ENCODE measurements at regions not wholly inside any gene's neighbourhood (a gene's known extent, or its start where the extent isn't known, plus 50 kb on each side); places are given as distances from the start of the nearest gene placed in this dataset.

- Histone ChIP-seq H3K36me3 (ENCODE audit: insufficient read depth, low read length) (no peaks in the 10 kb centered on the region), H3K27me3 (ENCODE audit: control insufficient read depth, insufficient read depth, low read length) (no peaks in the 10 kb centered on the region), H3K4me1 (ENCODE audit: control insufficient read depth, insufficient read depth, low read length) (no peaks in the 10 kb centered on the region), H3K4me2 (ENCODE audit: low read length) (no peak overlapping the region), H3K4me3 (ENCODE audit: low read length) (no peak overlapping the region), H3K9ac (ENCODE audit: low read depth, low read length) (no peak overlapping the region), H3K9me3 (replicated peaks; ENCODE audit: low read length) (no peaks in the 10 kb centered on the region)
Observed at GRCh38 chr17:12296209-12296625, 275.5 kb downstream of the MAP2K4 start.

- Histone ChIP-seq H3K9me3 (replicated peaks; ENCODE audit: low read length) (no peaks in the 10 kb centered on the region), H3K4me1 (ENCODE audit: control insufficient read depth, insufficient read depth, low read length) (no peaks in the 10 kb centered on the region), H3K4me3 (ENCODE audit: low read length) (no peak overlapping the region), H3K9ac (ENCODE audit: low read depth, low read length) (no peak overlapping the region), H3K27me3 (ENCODE audit: control insufficient read depth, insufficient read depth, low read length) (no peaks in the 10 kb centered on the region), H3K4me2 (ENCODE audit: low read length) (no peak overlapping the region), H3K36me3 (ENCODE audit: insufficient read depth, low read length) (no peaks in the 10 kb centered on the region)
Observed at GRCh38 chr17:12301551-12301950, 280.9 kb downstream of the MAP2K4 start.

- H3K4me3 ChIP-seq (ENCODE audit: low read length), result no peak overlapping the region
- no peaks in the 10 kb centered on the region for H3K9me3 ChIP-seq (replicated peaks; ENCODE audit: low read length)
- H3K4me2 ChIP-seq (ENCODE audit: low read length), result no peak overlapping the region
- no peaks in the 10 kb centered on the region for H3K27me3 ChIP-seq (ENCODE audit: control insufficient read depth, insufficient read depth, low read length)
- no peak overlapping the region for H3K9ac ChIP-seq (ENCODE audit: low read depth, low read length)
- no peaks in the 10 kb centered on the region for H3K36me3 ChIP-seq (ENCODE audit: insufficient read depth, low read length)
- no peaks in the 10 kb centered on the region for H3K4me1 ChIP-seq (ENCODE audit: control insufficient read depth, insufficient read depth, low read length)
Observed at GRCh38 chr17:12302711-12303110, 282.0 kb downstream of the MAP2K4 start.

GRCh38 chr17:12310811-12311210 is 290.1 kb downstream of the MAP2K4 start:
- Histone ChIP-seq H3K9me3 (replicated peaks; ENCODE audit: low read length) (no peaks in the 10 kb centered on the region), H3K4me2 (ENCODE audit: low read length) (no peak overlapping the region), H3K36me3 (ENCODE audit: insufficient read depth, low read length) (no peaks in the 10 kb centered on the region), H3K4me3 (ENCODE audit: low read length) (no peak overlapping the region), H3K27me3 (ENCODE audit: control insufficient read depth, insufficient read depth, low read length) (no peaks in the 10 kb centered on the region), H3K4me1 (ENCODE audit: control insufficient read depth, insufficient read depth, low read length) (no peaks in the 10 kb centered on the region), H3K9ac (ENCODE audit: low read depth, low read length) (no peak overlapping the region)

DNA sequence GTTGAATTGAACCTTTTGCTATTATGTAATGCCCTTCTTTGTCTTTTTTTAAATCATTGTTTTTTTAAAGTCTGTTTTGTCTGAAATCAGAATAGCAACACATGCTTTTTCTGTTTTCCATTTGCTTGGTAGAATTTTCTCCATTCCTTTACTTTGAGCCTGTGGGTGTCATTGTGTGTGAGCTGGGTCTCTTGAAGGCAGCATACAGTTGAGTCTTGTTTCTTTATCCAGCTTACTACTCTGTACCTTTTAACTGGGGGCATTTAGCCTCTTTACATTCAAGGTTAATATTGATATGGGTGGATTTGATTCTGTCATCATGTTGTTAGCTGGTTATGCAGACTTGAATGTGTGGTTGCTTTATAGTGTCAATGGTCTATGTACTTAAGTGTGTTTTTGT is 292.0 kb downstream of the MAP2K4 start:
- H3K4me1 ChIP-seq (ENCODE audit: control insufficient read depth, insufficient read depth, low read length), result no peaks in the 10 kb centered on the region
- H3K9ac ChIP-seq (ENCODE audit: low read depth, low read length), result no peak overlapping the region
- H3K4me2 ChIP-seq (ENCODE audit: low read length), result no peak overlapping the region
- no peak overlapping the region for H3K4me3 ChIP-seq (ENCODE audit: low read length)
- no peaks in the 10 kb centered on the region for H3K36me3 ChIP-seq (ENCODE audit: insufficient read depth, low read length)
- no peaks in the 10 kb centered on the region for H3K27me3 ChIP-seq (ENCODE audit: control insufficient read depth, insufficient read depth, low read length)
- H3K9me3 ChIP-seq (replicated peaks; ENCODE audit: low read length), result no peaks in the 10 kb centered on the region

GRCh38 chr17:12313786-12314185 is 293.1 kb downstream of the MAP2K4 start:
- Histone ChIP-seq H3K27me3 (ENCODE audit: control insufficient read depth, insufficient read depth, low read length) (no peaks in the 10 kb centered on the region), H3K4me1 (ENCODE audit: control insufficient read depth, insufficient read depth, low read length) (no peaks in the 10 kb centered on the region), H3K36me3 (ENCODE audit: insufficient read depth, low read length) (no peaks in the 10 kb centered on the region), H3K9me3 (replicated peaks; ENCODE audit: low read length) (no peaks in the 10 kb centered on the region), H3K4me2 (ENCODE audit: low read length) (no peak overlapping the region), H3K9ac (ENCODE audit: low read depth, low read length) (no peak overlapping the region), H3K4me3 (ENCODE audit: low read length) (no peak overlapping the region)

GRCh38 chr17:12316021-12316420 is 295.3 kb downstream of the MAP2K4 start:
- Histone ChIP-seq H3K9me3 (replicated peaks; ENCODE audit: low read length) (no peaks in the 10 kb centered on the region), H3K4me3 (ENCODE audit: low read length) (no peak overlapping the region), H3K4me2 (ENCODE audit: low read length) (no peak overlapping the region), H3K4me1 (ENCODE audit: control insufficient read depth, insufficient read depth, low read length) (no peaks in the 10 kb centered on the region), H3K9ac (ENCODE audit: low read depth, low read length) (no peak overlapping the region), H3K27me3 (ENCODE audit: control insufficient read depth, insufficient read depth, low read length) (no peaks in the 10 kb centered on the region), H3K36me3 (ENCODE audit: insufficient read depth, low read length) (no peaks in the 10 kb centered on the region)

DNA sequence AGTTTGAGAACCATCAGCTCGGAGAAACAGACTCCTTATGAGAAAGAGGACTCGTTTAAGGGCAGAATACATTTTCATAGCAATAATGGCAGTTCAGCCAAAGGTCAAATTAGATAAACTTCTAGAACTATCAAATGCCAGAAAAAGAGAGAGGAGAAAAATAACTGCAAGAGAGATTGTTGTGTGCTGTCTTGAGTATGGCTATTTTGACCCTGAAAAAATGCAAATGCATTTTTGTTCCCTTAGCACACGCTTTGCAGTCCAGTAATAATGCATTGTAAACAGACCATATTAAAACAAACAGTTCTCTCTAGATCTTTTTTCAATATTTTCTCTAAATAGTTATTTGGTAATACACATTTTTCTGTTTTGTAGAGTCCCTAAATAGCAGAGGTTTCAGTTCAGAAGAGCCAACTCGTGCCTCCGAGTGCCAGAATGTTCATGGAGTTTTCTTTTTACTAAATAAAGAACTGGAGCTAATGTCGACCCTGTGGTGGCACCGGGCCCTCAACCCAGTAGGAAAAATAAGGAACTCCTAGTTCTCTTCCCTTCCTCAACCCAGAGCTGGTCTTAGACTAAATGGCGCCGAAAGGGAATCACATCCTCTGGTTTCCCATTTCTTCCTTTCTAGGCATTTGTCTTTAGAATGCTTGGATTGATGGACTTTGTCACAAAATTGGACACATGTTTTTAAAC is 298.0 kb downstream of the MAP2K4 start:
- Histone ChIP-seq H3K36me3 (ENCODE audit: insufficient read depth, low read length) (no peaks in the 10 kb centered on the region), H3K4me3 (ENCODE audit: low read length) (no peak overlapping the region), H3K9ac (ENCODE audit: low read depth, low read length) (no peak overlapping the region), H3K4me1 (ENCODE audit: control insufficient read depth, insufficient read depth, low read length) (no peaks in the 10 kb centered on the region), H3K27me3 (ENCODE audit: control insufficient read depth, insufficient read depth, low read length) (no peaks in the 10 kb centered on the region), H3K4me2 (ENCODE audit: low read length) (no peak overlapping the region), H3K9me3 (replicated peaks; ENCODE audit: low read length) (peaks cover 3% of the 10 kb centered on the region)

GRCh38 chr17:12320286-12320685 is 299.6 kb downstream of the MAP2K4 start:
- no peaks in the 10 kb centered on the region for H3K4me1 ChIP-seq (ENCODE audit: control insufficient read depth, insufficient read depth, low read length)
- no peak overlapping the region for H3K4me2 ChIP-seq (ENCODE audit: low read length)
- no peaks in the 10 kb centered on the region for H3K36me3 ChIP-seq (ENCODE audit: insufficient read depth, low read length)
- no peaks in the 10 kb centered on the region for H3K27me3 ChIP-seq (ENCODE audit: control insufficient read depth, insufficient read depth, low read length)
- H3K9ac ChIP-seq (ENCODE audit: low read depth, low read length), result no peak overlapping the region
- H3K4me3 ChIP-seq (ENCODE audit: low read length), result no peak overlapping the region
- H3K9me3 ChIP-seq (replicated peaks; ENCODE audit: low read length), result peaks cover 3% of the 10 kb centered on the region

- H3K4me3 ChIP-seq (ENCODE audit: low read length), result no peak overlapping the region
- H3K9me3 ChIP-seq (replicated peaks; ENCODE audit: low read length), result no peaks in the 10 kb centered on the region
- H3K36me3 ChIP-seq (ENCODE audit: insufficient read depth, low read length), result no peaks in the 10 kb centered on the region
- H3K4me2 ChIP-seq (ENCODE audit: low read length), result no peak overlapping the region
- H3K9ac ChIP-seq (ENCODE audit: low read depth, low read length), result no peak overlapping the region
- H3K27me3 ChIP-seq (ENCODE audit: control insufficient read depth, insufficient read depth, low read length), result no peaks in the 10 kb centered on the region
- no peaks in the 10 kb centered on the region for H3K4me1 ChIP-seq (ENCODE audit: control insufficient read depth, insufficient read depth, low read length)
Observed at GRCh38 chr17:12328204-12328603, 307.5 kb downstream of the MAP2K4 start.

GRCh38 chr17:12330456-12330855 is 309.8 kb downstream of the MAP2K4 start:
- Histone ChIP-seq H3K4me3 (ENCODE audit: low read length) (no peak overlapping the region), H3K9me3 (replicated peaks; ENCODE audit: low read length) (no peaks in the 10 kb centered on the region), H3K27me3 (ENCODE audit: control insufficient read depth, insufficient read depth, low read length) (no peaks in the 10 kb centered on the region), H3K4me1 (ENCODE audit: control insufficient read depth, insufficient read depth, low read length) (no peaks in the 10 kb centered on the region), H3K9ac (ENCODE audit: low read depth, low read length) (no peak overlapping the region), H3K4me2 (ENCODE audit: low read length) (no peak overlapping the region), H3K36me3 (ENCODE audit: insufficient read depth, low read length) (no peaks in the 10 kb centered on the region)

GRCh38 chr17:12341328-12341727 is 320.7 kb downstream of the MAP2K4 start:
- Histone ChIP-seq H3K36me3 (ENCODE audit: insufficient read depth, low read length) (no peaks in the 10 kb centered on the region), H3K9me3 (replicated peaks; ENCODE audit: low read length) (no peaks in the 10 kb centered on the region), H3K4me3 (ENCODE audit: low read length) (no peak overlapping the region), H3K4me1 (ENCODE audit: control insufficient read depth, insufficient read depth, low read length) (no peaks in the 10 kb centered on the region), H3K4me2 (ENCODE audit: low read length) (no peak overlapping the region), H3K9ac (ENCODE audit: low read depth, low read length) (no peak overlapping the region), H3K27me3 (ENCODE audit: control insufficient read depth, insufficient read depth, low read length) (no peaks in the 10 kb centered on the region)
